ENCODE measurements at regions not wholly inside any gene's neighbourhood (a gene's known extent, or its start where the extent isn't known, plus 50 kb on each side); places are given as distances from the start of the nearest gene placed in this dataset.

DNA sequence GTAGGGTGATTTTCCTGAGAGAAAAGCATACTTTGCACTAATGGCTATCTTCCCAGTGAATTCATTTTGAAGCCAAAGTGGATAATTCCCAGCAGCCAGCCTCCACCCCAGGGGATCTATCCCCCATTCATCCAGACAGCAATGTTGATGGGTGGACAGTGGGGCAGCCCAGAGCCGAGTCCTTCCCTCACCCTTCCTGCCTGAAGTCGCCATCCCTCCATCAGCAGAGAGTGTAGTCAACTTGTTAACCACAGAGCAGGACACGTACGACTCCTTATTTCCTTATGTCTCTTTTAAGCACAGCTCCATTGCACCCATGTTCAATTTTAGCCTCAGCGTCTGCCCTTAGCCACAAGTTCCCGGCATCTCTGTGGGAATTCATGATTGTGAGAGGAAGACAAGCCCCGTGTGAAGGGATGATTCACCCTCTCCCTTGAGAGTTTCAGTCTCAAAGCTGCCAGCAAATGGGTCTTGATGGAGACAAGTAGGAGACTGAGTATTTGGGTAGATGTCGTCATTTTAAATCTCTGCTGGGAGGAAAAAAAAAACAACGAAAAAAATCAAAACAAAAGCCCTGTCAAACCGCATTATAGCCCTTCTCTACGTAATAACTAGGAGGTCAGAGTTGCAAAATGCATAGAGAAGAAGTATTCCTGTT is 58.3 kb upstream of the MEDAG start (continued):
- no peak for TF ChIP-seq ZNF121 (tag by site-specific recombination; IDR thresholded peaks at IDR 0.05)
- TF ChIP-seq ZNF19 (tag by site-specific recombination; IDR thresholded peaks at IDR 0.05; ENCODE audit: low read depth) = no peak
- no peak for TF ChIP-seq OSR2 (tag by site-specific recombination; IDR thresholded peaks at IDR 0.05)
- no peak for TF ChIP-seq ZNF621 (tag by site-specific recombination; IDR thresholded peaks at IDR 0.05)
- TF ChIP-seq GLIS1 (tag by site-specific recombination; IDR thresholded peaks at IDR 0.05) = peak; percentile 57
- TF ChIP-seq ZNF530 (tag by site-specific recombination; IDR thresholded peaks at IDR 0.05; ENCODE audit: low read depth) = no peak
- TF ChIP-seq FEZF1 (tag by site-specific recombination; IDR thresholded peaks at IDR 0.05) = 0 out of 2 replicates have a peak, but pooled peaks have one; percentile 20
- no peak for TF ChIP-seq ZNF777 (tag by site-specific recombination; IDR thresholded peaks at IDR 0.05; ENCODE audit: borderline replicate concordance)
- TF ChIP-seq, protein P1, sequence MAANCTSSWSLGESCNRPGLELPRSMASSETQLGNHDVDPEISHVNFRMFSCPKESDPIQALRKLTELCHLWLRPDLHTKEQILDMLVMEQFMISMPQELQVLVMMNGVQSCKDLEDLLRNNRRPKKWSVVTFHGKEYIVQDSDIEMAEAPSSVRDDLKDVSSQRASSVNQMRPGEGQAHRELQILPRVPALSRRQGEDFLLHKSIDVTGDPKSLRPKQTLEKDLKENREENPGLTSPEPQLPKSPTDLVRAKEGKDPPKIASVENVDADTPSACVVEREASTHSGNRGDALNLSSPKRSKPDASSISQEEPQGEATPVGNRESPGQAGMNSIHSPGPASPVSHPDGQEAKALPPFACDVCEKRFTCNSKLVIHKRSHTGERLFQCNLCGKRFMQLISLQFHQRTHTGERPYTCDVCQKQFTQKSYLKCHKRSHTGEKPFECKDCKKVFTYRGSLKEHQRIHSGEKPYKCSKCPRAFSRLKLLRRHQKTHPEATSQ (tag by site-specific recombination; IDR thresholded peaks at IDR 0.05) = no peak
- TF ChIP-seq KLF1 (tag by site-specific recombination; IDR thresholded peaks at IDR 0.05) = no peak
- TF ChIP-seq, protein P2, sequence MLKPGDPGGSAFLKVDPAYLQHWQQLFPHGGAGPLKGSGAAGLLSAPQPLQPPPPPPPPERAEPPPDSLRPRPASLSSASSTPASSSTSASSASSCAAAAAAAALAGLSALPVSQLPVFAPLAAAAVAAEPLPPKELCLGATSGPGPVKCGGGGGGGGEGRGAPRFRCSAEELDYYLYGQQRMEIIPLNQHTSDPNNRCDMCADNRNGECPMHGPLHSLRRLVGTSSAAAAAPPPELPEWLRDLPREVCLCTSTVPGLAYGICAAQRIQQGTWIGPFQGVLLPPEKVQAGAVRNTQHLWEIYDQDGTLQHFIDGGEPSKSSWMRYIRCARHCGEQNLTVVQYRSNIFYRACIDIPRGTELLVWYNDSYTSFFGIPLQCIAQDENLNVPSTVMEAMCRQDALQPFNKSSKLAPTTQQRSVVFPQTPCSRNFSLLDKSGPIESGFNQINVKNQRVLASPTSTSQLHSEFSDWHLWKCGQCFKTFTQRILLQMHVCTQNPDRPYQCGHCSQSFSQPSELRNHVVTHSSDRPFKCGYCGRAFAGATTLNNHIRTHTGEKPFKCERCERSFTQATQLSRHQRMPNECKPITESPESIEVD (tag by site-specific recombination; IDR thresholded peaks at IDR 0.05) = no peak
- no peak for TF ChIP-seq ZNF664 (tag by site-specific recombination; IDR thresholded peaks at IDR 0.05)
- TF ChIP-seq ZNF514 (tag by site-specific recombination; IDR thresholded peaks at IDR 0.05) = no peak
- no peak for TF ChIP-seq ZNF214 (tag by site-specific recombination; IDR thresholded peaks at IDR 0.05; ENCODE audit: borderline replicate concordance)
- TF ChIP-seq, protein P3, sequence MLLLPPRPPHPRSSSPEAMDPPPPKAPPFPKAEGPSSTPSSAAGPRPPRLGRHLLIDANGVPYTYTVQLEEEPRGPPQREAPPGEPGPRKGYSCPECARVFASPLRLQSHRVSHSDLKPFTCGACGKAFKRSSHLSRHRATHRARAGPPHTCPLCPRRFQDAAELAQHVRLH (tag by site-specific recombination; IDR thresholded peaks at IDR 0.05) = no peak
- TF ChIP-seq ZNF426 (tag by site-specific recombination; IDR thresholded peaks at IDR 0.05) = no peak
- no peak for TF ChIP-seq HOXD13 (CRISPR knock-in tag; IDR thresholded peaks at IDR 0.05; ENCODE audit: borderline replicate concordance)
- no peak for TF ChIP-seq GLI2 (tag by site-specific recombination; IDR thresholded peaks at IDR 0.05; ENCODE audit: borderline replicate concordance, low read depth)
- no peak for TF ChIP-seq SP2 (tag by site-specific recombination; IDR thresholded peaks at IDR 0.05)
- TF ChIP-seq, protein P4, sequence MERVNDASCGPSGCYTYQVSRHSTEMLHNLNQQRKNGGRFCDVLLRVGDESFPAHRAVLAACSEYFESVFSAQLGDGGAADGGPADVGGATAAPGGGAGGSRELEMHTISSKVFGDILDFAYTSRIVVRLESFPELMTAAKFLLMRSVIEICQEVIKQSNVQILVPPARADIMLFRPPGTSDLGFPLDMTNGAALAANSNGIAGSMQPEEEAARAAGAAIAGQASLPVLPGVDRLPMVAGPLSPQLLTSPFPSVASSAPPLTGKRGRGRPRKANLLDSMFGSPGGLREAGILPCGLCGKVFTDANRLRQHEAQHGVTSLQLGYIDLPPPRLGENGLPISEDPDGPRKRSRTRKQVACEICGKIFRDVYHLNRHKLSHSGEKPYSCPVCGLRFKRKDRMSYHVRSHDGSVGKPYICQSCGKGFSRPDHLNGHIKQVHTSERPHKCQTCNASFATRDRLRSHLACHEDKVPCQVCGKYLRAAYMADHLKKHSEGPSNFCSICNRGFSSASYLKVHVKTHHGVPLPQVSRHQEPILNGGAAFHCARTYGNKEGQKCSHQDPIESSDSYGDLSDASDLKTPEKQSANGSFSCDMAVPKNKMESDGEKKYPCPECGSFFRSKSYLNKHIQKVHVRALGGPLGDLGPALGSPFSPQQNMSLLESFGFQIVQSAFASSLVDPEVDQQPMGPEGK (tag by site-specific recombination; IDR thresholded peaks at IDR 0.05) = no peak
- no peak for TF ChIP-seq BCL11A (tag by site-specific recombination; IDR thresholded peaks at IDR 0.05; ENCODE audit: low read depth)
- no peak for TF ChIP-seq ZNF76 (tag by site-specific recombination; IDR thresholded peaks at IDR 0.05; ENCODE audit: borderline replicate concordance, low read depth)
- no peak for TF ChIP-seq ZNF623 (tag by site-specific recombination; IDR thresholded peaks at IDR 0.05)
- TF ChIP-seq MEIS1 (CRISPR knock-in tag; IDR thresholded peaks at IDR 0.05; ENCODE audit: borderline replicate concordance) = no peak
- no peak for TF ChIP-seq ZNF610 (tag by site-specific recombination; IDR thresholded peaks at IDR 0.05; ENCODE audit: borderline replicate concordance)
- no peak for TF ChIP-seq ZBTB8A (tag by site-specific recombination; IDR thresholded peaks at IDR 0.05)
- TF ChIP-seq ZNF626 (tag by site-specific recombination; IDR thresholded peaks at IDR 0.05) = no peak
- TF ChIP-seq SP7 (tag by site-specific recombination; IDR thresholded peaks at IDR 0.05) = peak; percentile 33; the same call in 1 of the 2 replicates
- TF ChIP-seq, protein P5, sequence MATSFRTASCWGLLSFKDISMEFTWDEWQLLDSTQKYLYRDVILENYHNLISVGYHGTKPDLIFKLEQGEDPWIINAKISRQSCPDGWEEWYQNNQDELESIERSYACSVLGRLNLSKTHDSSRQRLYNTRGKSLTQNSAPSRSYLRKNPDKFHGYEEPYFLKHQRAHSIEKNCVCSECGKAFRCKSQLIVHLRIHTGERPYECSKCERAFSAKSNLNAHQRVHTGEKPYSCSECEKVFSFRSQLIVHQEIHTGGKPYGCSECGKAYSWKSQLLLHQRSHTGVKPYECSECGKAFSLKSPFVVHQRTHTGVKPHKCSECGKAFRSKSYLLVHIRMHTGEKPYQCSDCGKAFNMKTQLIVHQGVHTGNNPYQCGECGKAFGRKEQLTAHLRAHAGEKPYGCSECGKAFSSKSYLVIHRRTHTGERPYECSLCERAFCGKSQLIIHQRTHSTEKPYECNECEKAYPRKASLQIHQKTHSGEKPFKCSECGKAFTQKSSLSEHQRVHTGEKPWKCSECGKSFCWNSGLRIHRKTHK (tag by site-specific recombination; IDR thresholded peaks at IDR 0.05) = no peak
- no peak for TF ChIP-seq ZNF776 (tag by site-specific recombination; IDR thresholded peaks at IDR 0.05; ENCODE audit: borderline replicate concordance)
- TF ChIP-seq ZIC2 (tag by site-specific recombination; IDR thresholded peaks at IDR 0.05) = peak; percentile 26; the same call in 1 of the 2 replicates
- TF ChIP-seq, protein P6, sequence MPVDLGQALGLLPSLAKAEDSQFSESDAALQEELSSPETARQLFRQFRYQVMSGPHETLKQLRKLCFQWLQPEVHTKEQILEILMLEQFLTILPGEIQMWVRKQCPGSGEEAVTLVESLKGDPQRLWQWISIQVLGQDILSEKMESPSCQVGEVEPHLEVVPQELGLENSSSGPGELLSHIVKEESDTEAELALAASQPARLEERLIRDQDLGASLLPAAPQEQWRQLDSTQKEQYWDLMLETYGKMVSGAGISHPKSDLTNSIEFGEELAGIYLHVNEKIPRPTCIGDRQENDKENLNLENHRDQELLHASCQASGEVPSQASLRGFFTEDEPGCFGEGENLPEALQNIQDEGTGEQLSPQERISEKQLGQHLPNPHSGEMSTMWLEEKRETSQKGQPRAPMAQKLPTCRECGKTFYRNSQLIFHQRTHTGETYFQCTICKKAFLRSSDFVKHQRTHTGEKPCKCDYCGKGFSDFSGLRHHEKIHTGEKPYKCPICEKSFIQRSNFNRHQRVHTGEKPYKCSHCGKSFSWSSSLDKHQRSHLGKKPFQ (tag by site-specific recombination; IDR thresholded peaks at IDR 0.05) = no peak
- TF ChIP-seq ZNF473 (tag by site-specific recombination; IDR thresholded peaks at IDR 0.05) = no peak

All from HEK293 (cell line).